ENCODE measurements at regions not wholly inside any gene's neighbourhood (a gene's known extent, or its start where the extent isn't known, plus 50 kb on each side); places are given as distances from the start of the nearest gene placed in this dataset.

GRCh38 chr1:73366734-73367413 lies 831.1 kb downstream of the LRRIQ3 start:
- TF ChIP-seq RAD21 (conservative IDR thresholded peaks at IDR 0.05): no peak
- no peak for TF ChIP-seq CTCF (IDR thresholded peaks at IDR 0.05; ENCODE audit: poor library complexity, severe bottlenecking)
- TF ChIP-seq REST (IDR thresholded peaks at IDR 0.05; ENCODE audit: borderline replicate concordance): no peak
- no peak for TF ChIP-seq MXI1 (conservative IDR thresholded peaks at IDR 0.05; ENCODE audit: poor library complexity, severe bottlenecking)
